GM19351 (cell line): ENCODE measurements at regions not wholly inside any gene's neighbourhood (a gene's known extent, or its start where the extent isn't known, plus 50 kb on each side); places are given as distances from the start of the nearest gene placed in this dataset.
"Not testable (repeated sequence)": the region's sequence is repeated elsewhere in the genome, so short reads cannot be mapped to it uniquely, and the experiment has no call there.

ENCODE experiments used
- ATAC-seq: cut with Tn5 transposase; IDR thresholded peaks from one replicate; pipeline ENCODE4 v1.9.1; 2021; ENCODE audit warnings: mild to moderate bottlenecking, moderate library complexity; ENCODE audit not compliant: unreplicated experiment

DNA sequence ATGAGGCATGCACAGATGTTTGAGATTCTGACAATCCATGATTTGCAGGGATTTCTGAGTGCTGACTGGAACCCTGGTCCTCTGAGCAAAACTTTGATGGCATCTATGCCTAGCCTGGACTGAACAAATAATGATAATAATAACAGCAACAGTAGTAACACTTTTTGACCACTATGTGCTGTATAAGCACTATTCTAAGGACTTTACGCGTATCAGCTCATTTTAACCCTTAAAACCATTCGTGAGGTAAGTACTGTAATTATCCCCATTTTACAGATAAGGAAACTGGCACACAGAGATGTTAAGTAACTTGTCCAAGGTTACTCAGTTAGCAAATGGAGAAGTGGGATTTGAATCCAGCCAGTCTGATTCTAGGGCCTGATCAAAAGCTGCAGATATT lies 168.4 kb downstream of the C11orf91 start:
- ATAC-seq, result no peak

DNA sequence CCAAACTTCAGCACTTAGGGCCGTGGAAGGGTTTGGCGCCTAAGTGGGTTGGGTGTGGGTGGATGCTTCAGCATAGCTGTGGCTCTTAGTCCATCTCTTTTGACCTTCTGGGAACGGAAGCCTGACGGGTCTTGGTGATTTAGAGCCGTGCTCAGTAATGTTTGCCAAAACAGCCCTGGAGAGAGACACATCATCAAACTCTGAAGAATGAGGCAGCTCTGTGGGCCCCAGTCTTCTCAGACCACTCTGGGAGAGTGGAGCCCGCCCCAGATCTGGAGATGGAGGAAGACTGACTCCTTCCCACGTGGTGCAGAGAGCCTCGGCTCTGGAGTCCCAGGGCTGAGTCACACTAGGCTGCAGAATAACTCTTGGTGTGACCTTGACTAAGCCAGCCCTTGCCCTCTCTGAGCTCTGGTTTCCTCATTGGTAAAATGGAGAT lies 168.9 kb downstream of the C11orf91 start:
- ATAC-seq, result no peak

DNA sequence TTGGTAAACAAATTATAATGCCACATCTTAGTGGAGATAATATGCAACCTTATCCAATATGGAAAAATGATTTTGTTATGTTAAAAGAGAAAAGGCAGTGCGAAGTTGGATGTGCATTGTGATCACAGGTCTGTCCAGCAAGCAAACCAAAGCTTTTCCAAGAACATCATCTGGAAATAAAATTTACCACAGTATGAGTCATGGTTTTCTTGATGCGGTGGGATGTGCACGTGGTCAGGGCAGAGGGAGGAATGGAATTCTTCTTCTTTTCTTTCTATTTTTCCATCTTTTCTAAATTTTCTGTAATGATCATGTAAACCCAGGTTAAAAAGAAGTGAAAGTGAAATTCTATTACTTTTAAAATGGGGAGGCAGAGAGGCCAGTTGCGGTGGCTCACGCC lies 169.8 kb downstream of the C11orf91 start:
- ATAC-seq, result no peak

DNA sequence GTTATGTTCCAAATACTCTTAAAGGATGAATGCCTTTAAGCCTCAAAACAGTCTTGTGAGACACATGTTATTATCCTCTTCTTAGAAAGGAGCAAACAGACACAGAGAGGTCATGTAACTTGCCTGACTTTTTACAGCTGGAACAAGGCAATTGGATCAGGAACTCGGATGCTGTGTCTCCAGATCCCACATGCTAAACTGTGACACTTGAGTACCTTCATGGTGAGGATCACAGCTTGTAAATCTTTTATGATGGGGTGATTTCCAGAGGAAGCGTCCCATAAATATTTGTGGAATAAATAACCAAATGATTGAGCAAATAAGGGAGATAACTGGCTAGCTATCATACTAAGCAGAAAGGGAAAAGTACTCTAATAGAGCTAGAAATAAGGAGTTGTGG lies 171.2 kb downstream of the C11orf91 start:
- no peak for ATAC-seq

DNA sequence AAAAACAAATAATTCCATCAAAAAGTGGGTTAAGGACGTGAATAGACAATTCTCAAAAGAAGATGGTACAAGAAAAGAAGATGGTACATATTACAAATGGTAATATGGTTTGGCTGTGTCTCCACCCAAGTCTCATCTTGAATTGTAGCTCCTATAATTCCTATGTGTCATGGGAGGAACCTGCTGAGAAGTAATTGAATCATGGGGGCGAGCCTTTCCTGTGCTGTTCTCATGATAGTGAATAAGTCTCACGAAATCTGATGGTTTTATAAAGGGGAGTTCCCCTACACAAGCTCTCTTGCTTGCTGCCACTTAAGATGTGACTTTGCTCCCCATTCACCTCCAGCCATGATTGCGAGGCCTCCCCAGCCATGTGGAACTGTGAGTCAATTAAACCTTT lies 172.9 kb downstream of the C11orf91 start:
- not testable (repeated sequence) for ATAC-seq

DNA sequence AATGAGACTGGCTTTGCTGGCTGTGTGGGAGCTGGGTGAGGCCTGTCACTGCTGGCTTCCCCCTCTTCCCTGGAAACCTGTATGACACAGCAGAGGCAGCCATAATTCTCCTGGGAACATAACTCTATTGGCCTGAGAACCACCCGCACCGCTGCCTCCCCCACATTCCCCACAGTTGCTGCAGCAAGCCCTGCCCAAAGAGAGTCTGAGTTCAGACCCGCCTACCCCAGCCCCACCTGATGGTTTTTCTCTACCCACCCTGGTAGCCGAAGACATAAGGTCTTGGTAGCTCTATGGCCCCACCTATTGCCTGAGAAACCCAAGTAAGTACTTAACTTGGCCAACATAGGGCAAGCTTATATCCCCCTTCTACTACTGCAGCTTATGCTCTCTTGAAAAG lies 174.8 kb downstream of the C11orf91 start:
- no peak for ATAC-seq

DNA sequence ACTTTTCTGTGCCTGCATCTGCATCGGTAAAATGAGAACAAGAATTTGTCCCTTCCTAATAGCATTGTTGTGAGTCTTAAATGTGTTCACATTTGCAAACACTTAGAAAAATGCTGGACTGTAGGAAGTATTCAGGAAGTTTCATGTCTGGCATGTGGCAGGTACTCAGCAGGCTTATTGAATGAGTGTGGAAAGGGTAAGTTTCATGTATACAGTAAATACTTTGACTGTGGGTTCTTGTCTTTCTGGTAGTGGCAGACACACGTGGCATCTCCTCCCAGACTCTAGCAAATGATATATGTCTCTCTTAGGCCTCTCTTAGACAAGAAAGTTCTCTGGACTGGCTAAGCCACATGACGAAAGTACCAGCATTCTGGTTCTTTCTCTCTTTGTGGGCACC lies 179.2 kb downstream of the C11orf91 start:
- no peak for ATAC-seq

DNA sequence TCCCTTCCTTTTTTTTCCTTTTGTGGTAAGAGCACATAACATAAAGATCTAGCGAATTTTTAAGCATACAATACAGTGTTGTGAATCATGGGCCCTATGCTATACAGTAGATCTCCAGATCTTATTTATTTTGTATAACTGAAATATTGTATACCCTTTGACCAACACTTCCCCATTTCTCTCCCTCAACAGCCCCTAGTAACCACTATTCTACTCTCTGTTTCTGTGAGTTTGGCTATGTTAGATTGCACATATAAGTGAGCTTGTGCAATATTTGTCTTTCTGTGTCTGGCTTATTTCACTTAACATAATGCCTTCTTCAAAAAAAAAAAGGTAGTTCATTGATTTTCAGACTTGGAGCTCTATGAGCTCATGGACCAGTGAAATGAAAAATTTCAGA lies 180.5 kb downstream of the C11orf91 start:
- ATAC-seq, result no peak

DNA sequence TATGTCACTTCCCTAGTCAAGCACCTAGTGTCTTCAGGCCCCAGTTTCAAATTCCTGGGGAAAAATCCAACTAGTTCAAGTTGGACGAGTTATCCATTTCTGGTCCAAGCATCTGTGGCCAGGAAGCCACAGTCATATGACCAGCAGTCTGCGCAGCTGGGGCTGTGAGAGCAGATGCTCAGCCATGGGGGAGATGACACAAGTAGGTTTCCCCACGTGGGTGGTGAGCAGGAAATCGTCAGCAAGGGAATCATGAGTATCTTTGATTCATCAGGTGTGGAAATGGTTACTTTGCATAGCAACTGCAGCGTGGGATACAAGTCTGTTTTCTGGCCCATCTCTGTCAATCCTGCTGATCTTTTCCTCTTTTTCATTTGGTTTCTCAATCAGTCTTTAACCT lies 185.3 kb downstream of the C11orf91 start:
- peak; percentile 68 for ATAC-seq

DNA sequence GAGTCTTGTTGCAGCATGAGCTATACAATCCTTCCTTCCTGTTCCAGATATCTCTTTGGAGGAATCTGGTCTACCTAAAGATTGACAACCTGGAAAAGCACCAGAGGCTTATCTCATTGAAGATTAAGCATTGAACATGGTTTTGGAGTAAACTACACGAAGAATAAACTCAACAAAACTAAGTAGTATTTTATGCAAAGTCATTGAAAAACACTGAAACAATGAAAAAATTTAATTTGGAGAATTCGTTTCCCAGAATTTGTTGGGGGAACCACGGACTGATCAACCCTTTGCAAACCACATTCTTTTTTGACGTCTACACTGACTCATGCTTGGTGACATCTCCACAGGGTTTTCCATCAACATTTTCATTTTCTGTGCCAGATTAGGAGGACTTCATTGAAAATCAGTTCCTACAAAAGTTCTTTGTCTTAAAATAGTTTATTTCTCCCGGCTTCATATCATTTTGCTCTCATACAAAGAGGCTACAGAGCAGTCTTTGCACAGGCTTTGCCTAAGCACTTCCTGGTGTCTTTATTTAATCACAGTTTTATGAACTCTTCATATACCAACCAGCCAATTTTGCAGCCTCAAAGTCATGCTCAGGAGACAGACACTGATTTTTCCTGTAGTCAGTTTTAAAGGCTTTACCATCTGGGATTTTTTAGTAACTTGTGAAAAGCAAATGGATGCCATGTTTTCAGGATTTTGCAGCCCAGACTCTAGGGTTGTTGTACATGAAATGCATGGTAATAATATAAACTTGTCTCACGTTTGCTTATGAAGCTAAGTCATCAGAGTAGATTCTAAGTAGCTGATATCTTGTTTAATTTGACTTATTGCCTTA lies 186.3 kb downstream of the C11orf91 start:
- ATAC-seq, result no peak

DNA sequence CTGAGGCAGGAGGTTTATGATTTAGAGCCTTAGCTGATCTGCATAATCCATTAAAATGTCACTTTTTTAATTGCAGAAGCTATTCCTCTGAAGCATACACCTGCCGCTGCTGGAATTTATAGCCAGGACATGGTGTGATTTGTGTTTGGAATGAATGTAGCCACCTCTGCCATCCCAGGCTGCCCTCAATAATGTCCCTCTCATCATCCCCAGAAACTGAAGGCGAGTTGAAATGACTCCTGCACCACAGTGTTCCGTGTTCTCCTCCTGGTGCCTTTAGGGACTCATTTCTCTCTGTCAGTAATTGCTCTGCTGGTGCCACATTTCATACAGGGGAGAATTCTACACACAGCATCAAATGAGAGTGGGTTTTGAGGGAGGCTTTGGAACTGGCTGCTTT lies 191.0 kb downstream of the C11orf91 start:
- ATAC-seq, result no peak

DNA sequence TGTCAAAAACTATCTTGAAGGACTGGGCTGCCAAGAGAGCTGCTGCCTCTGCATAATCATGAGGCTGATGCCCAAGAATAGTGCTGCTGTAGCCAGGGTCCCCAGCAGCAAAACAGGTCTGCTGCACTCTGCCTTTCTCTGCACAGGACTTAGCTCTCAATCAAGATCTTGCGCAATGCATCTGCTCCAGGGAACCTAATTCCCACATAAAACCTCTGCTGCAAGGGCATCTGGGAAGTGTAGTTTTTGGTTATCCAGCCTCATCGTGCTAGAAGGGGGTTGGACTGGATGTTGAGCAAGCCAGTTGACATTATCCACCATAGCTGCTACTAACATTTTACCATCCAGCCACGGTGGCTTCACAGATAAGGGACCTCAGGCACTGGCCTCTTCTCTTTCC lies 192.7 kb downstream of the C11orf91 start:
- ATAC-seq, result no peak

DNA sequence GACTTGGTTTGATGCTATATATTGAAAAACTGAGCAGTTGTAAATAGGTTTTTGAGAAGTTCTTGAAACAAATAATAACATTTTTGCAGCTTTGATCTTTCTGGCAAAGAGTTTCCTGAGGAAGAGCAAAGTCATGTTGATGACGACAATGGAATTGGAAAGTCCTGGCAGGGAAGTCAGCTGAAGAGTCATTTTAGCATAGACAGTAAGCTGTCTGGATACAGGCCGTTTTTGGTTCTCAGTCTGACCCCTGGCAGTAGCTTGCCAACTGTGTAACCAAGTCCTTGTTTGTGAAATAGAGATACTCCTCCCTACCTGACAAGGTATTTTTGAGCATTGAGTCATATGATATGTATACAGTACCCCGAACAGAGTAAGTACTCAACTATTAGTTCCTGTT lies 193.3 kb downstream of the C11orf91 start:
- ATAC-seq, result no peak

DNA sequence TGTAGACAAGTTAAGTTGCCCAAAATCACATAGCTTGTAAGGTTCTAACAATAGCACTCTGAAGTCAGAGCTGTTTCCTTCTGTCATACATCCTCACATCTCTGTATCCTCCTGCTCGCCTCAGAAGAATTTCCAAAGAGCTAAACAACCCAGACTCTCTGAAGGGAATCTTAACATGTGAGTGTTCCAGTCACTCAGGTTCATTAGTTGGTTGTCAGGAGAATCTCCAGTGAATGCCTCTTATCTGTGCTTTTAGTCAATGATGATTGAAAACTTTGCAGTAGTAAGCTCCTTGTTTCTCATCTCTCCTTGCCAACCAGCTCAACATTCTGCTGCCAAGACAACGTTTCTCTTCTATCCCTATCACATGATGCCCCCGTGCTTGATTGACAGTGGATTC lies 195.5 kb downstream of the C11orf91 start:
- no peak for ATAC-seq

DNA sequence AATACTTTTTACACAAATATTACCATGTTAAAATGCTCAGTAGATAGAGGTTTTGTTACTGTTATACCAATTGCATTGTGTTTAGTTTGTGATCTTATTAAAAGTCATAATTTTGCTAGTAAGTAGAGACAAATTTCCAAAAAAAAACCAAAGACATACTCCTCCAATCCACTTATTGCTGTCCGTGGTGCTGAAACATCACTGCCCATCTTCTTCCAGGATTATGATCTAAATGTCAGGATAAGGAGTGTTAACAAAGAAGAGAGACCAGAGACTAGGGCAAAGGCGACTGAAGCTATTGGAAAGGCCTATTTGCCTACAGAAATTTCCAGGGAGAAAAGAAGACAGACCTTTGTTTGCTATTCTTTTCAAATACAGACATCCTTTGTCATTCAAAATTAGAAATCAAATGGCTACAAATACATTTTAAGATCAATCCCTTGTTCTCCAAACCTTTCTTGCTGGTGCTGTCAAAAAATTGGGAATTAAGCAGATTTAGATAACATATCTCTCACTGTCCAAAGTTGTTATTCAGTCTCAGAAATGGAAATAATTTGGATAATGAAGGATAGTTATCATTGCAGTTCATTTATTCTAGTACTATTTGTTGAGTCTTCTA lies 199.7 kb downstream of the C11orf91 start:
- no peak for ATAC-seq

DNA sequence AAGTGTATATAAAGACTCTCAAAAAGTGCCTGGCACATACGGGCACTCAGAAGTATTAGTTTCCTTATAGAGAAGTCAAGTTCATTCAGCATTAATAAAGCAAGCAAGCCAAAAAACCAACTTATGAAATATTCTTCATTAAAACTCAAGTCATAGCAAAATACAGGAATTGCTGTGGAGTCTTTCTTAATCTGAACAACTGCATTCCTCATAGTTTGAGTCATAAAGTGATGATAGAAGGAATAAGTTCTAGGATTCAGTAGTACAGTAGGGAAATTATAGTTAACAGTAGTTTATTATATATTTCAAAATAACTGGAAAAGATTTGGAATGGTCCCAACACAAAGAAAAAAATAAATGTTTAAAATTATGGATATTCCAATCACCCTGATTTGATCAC lies 200.3 kb downstream of the C11orf91 start:
- ATAC-seq, result no peak

DNA sequence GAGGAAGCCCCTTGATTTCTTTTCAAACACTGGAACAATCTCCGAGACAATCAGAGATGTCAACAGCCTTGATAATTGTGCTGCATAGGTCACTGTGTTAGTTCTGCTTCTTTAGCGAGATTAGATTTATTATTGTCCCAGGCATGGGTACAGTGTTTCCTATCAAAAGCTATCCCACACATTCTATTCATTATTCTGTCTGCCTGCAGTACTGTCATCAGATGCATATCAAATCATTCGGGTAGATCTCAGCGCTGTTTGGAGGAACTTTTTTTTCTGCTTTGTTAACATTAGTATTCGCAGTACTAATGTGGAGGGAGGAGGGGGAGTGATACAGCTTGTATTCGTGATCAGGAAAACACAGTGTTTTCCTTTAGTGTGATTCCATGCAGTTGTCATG lies 208.0 kb downstream of the C11orf91 start:
- ATAC-seq, result no peak

DNA sequence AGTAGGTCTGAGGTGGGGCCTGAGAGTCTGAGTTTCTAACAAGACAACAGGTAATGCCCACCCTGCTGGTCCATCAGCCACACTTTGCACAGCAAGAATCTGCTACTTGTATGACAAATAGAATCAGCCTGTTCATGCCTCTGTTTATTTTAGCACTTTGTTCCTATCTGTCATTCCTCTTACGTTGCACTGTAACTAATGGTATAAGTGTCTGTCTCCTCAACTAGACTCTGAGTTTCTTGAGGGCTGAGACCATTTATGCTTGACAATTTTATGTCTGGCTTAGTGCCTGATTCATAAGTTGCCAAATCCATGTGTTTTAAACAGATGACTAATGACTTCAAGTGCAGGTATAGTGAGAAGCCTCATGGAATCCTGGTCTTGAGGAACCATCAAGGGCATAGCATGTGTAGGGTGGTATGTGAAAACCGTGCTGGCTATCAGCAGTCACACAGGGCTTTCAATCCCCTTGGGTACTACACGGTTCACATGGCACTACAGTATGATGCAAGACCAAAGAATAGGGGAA lies 209.7 kb downstream of the C11orf91 start:
- ATAC-seq, result no peak

DNA sequence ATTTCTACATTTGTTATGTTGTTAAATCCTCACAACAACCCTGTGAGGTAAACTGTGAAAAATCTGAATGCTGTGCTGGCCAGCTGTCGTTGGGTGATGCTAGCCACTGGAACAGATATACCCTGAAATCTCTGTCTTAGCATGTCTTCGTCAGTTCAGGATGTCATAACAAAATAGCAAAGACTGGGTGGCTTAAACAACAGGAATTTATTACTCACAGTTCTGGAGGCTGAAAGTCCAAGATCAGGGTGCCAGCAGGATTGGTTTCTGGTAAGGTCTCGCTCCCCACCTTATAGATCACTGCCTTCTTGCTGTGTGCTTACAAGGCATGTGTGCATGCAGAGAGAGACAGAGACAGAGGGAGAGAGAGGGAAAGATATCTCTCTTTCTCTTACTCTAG lies 211.7 kb downstream of the C11orf91 start:
- ATAC-seq, result no peak

DNA sequence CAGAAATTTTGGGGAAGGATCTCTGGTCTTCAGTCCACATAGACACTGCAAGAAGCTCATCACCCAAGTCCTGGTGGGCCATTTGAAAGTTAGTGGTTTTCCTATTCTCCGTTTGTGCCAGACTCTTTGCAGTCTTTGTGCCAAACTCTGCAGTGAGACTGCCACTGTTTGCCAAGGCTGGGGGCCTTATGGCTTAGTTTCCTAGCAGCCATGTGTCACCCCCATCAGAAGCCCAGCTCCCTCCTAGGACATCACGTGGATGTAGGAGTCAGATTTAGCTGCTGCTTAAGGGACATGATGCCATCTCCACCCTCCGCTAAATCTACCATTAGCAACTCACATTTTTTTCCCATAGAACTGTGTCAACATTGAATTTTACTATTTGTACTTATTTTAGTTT lies 220.0 kb downstream of the C11orf91 start:
- no peak for ATAC-seq

DNA sequence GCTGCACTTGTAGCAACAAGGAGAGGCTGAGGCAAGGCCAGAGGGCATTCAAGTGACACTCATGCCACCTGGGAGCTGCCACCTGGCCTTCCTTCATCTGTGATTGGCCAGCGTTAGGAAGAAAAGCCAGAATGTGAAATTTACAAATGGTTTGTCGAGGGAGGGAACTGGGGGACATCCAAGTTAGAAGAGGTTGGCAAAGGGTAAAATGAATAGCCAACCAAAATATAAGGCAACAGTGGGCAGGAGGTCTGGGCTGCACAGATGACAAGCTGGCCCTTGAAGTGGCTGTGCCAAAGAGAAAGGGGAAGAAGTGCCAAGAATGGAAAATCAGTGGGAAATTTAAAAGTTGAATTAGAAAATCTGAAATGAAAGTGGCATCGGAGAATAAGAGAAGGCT lies 221.4 kb downstream of the C11orf91 start:
- ATAC-seq, result no peak

DNA sequence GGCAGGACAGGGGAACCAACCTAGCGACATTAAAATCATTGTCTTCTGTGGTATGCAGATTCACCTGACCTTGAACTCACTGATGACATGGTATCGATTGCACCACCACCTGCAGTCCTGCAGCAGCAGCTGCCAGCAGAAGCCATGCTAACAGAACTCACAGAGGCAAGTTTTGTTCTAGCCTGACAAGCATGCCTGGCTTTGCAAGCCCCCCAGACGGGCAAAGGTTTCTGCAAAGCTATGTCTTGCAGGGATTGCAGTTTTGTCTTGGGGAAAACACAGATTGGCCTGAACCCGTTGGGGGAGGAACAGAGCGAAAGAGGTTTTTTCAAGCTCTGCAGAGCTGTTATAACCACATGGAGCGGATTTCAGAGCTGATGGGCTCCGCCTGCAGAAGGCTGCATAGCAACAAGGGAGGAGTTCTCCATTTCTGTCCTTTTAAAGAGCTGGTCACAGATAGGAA lies 221.0 kb downstream of the HIPK3 start:
- ATAC-seq, result peak; percentile 50
